ENCODE measurements at regions not wholly inside any gene's neighbourhood (a gene's known extent, or its start where the extent isn't known, plus 50 kb on each side); places are given as distances from the start of the nearest gene placed in this dataset.
A peak's percentile ranks its signal among the peaks of the same experiment; 100 is the strongest.

DNA sequence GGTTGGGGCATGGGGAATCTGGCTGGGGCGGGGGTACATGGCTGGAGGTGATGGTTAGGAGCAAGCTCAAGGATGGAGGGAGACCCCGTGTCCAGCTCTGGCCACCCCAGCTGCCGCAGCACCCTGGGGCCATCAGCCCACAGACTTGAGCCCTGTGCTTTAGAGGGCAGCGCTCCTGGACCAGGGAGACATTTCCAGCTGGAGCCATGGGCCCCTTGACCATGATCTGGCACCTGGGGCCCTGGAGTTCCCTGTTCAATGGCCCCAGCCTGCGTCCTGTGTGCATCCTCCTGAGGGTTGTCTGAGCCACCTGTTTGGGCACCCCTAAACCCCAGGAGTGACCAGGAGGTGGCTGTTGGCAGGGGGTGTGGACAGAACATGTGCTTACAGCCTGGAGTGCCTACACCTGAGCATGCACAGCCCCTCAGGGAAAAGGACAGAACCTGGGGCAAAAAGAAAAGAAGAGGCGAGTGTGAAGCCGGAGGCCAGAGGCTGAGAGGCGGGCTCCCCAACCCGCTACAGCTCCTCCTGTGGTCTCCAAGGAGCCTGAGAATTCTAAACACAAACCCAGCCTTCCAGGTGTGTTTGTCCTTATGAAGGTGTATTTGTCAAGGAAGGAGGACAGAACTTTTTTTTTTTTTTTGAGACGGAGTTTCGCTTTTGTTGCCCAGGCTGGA lies 126.7 kb downstream of the C9orf50 start:
- Histone ChIP-seq H3K9me3 (ENCODE audit: control insufficient read depth in 4 of 4, insufficient read depth in 3 of 4, low read length in 3 of 4) (no peaks in the 10 kb centered on the region), H3K4me1 (ENCODE audit: control insufficient read depth in 5 of 5, insufficient read depth in 5 of 5, low read length in 5 of 5) (peaks cover 3 to 60% (median 25%) of the 10 kb centered on the region in 5 donors), H3K9ac (ENCODE audit: insufficient read depth in 1 of 2, low read length in 2 of 2) (no peak overlapping the region), H3K36me3 (ENCODE audit: control insufficient read depth in 4 of 4, insufficient read depth in 4 of 4, low read length in 4 of 4) (peaks cover 0 to 8% (median 2%) of the 10 kb centered on the region in 4 donors), H3K27me3 (ENCODE audit: control insufficient read depth in 3 of 3, insufficient read depth in 3 of 3, low read length in 2 of 3) (no peaks in the 10 kb centered on the region), H3K27ac (ENCODE audit: low read depth in 1 of 2, low read length in 1 of 2) (peak overlapping the region in 1 of 2 donors; percentile 75), H3K4me3 (no peak overlapping the region)
- DNase-seq (peak in 2 of 3 donors; percentile 51 to 74), ATAC-seq (ENCODE audit: insufficient read depth, low FRiP score) (no peak)
- TF ChIP-seq, protein P1, sequence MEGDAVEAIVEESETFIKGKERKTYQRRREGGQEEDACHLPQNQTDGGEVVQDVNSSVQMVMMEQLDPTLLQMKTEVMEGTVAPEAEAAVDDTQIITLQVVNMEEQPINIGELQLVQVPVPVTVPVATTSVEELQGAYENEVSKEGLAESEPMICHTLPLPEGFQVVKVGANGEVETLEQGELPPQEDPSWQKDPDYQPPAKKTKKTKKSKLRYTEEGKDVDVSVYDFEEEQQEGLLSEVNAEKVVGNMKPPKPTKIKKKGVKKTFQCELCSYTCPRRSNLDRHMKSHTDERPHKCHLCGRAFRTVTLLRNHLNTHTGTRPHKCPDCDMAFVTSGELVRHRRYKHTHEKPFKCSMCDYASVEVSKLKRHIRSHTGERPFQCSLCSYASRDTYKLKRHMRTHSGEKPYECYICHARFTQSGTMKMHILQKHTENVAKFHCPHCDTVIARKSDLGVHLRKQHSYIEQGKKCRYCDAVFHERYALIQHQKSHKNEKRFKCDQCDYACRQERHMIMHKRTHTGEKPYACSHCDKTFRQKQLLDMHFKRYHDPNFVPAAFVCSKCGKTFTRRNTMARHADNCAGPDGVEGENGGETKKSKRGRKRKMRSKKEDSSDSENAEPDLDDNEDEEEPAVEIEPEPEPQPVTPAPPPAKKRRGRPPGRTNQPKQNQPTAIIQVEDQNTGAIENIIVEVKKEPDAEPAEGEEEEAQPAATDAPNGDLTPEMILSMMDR (IDR thresholded peaks at IDR 0.05; ENCODE audit: control extremely low read depth, extremely low read depth), result no peak
- WGBS, 2 donors, result 76 to 92% methylated on average over 11 of the region's 11 CpGs

DNA sequence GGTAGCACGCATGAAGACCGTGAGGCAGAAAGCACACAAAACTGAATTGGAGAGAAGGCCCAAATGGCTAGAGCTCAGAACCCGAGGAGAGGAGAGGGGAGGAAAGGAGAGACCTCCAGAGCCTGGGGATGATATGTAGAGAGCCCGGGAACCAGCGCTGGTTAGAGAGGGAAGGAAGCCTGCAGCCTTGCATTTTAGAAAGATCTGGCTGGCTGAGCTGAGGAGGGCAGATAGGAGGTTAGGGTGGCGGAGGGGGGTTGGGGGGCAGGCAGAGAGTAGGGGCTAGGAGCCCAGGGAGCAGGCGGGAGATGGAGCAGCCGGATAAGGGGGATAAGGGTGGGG lies 127.2 kb downstream of the C9orf50 start:
- Histone ChIP-seq H3K4me3 (no peak overlapping the region), H3K36me3 (ENCODE audit: control insufficient read depth in 4 of 4, insufficient read depth in 4 of 4, low read length in 4 of 4) (peaks cover 0 to 8% (median 2%) of the 10 kb centered on the region in 4 donors), H3K9ac (ENCODE audit: insufficient read depth in 1 of 2, low read length in 2 of 2) (no peak overlapping the region), H3K4me1 (ENCODE audit: control insufficient read depth in 5 of 5, insufficient read depth in 5 of 5, low read length in 5 of 5) (peaks cover 3 to 60% (median 22%) of the 10 kb centered on the region in 5 donors), H3K9me3 (ENCODE audit: control insufficient read depth in 4 of 4, insufficient read depth in 3 of 4, low read length in 3 of 4) (no peaks in the 10 kb centered on the region), H3K27me3 (ENCODE audit: control insufficient read depth in 3 of 3, insufficient read depth in 3 of 3, low read length in 2 of 3) (no peaks in the 10 kb centered on the region), H3K27ac (ENCODE audit: low read depth in 1 of 2, low read length in 1 of 2) (peak overlapping the region in 1 of 2 donors; percentile 75)
- WGBS, 2 donors, result 79 to 83% methylated on average over 7 to 8 of the region's 8 CpGs
- no peak for DNase-seq
- no peak for ATAC-seq (ENCODE audit: insufficient read depth, low FRiP score)
- TF ChIP-seq, protein P1 (IDR thresholded peaks at IDR 0.05; ENCODE audit: control extremely low read depth, extremely low read depth), result no peak

DNA sequence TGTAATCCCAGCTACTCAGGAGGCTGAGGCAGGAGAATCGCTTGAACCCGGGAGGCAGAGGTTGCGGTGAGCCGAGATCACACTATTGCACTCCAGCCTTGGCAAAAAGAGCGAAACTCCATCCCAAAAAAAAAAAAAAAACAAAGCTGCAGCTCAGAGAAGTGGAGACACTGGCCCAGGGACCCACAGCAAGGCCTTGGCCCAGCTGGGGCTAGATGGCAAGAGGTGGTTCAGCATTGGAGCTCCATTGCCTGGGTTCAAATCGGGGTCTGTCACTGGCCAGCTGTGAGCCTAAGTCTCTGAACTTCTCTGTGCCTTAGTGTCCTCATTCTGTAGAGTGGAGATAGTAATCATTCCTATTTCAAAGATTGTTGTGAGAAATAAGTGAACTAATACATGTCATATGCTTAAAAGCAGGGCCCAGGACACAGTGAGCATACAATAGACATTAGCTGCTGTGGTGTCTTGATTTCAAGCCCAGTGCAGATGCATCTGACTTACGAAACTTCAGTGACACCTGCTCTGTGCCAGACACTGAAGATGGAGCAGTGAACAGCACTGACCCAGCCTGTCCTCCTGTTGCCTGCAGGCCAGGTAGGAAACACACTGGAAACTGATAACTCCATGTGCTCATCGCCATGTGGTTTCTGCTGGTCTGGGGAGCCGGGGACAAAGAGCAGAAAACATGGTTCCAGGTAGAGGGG lies 127.7 kb downstream of the C9orf50 start:
- H3K9me3 ChIP-seq (ENCODE audit: control insufficient read depth in 4 of 4, insufficient read depth in 3 of 4, low read length in 3 of 4), result no peaks in the 10 kb centered on the region
- H3K4me1 ChIP-seq (ENCODE audit: control insufficient read depth in 5 of 5, insufficient read depth in 5 of 5, low read length in 5 of 5), result peaks cover 3 to 56% (median 18%) of the 10 kb centered on the region in 5 donors
- WGBS, 2 donors, result 89 to 92% methylated on average over 9 of the region's 9 CpGs
- TF ChIP-seq, protein P1 (IDR thresholded peaks at IDR 0.05; ENCODE audit: control extremely low read depth, extremely low read depth), result no peak
- ATAC-seq (ENCODE audit: insufficient read depth, low FRiP score) (no peak), DNase-seq (no peak)
- H3K9ac ChIP-seq (ENCODE audit: insufficient read depth in 1 of 2, low read length in 2 of 2), result peak overlapping the region in 1 of 2 donors; percentile 9
- peak overlapping the region in 1 of 2 donors; percentile 13 for H3K27ac ChIP-seq (ENCODE audit: low read depth in 1 of 2, low read length in 1 of 2)
- peaks cover 0 to 8% (median 2%) of the 10 kb centered on the region in 4 donors for H3K36me3 ChIP-seq (ENCODE audit: control insufficient read depth in 4 of 4, insufficient read depth in 4 of 4, low read length in 4 of 4)
- H3K4me3 ChIP-seq, result no peak overlapping the region
- no peaks in the 10 kb centered on the region for H3K27me3 ChIP-seq (ENCODE audit: control insufficient read depth in 3 of 3, insufficient read depth in 3 of 3, low read length in 2 of 3)

Data from lung (tissue), 11 donors.